ENCODE measurements at regions not wholly inside any gene's neighbourhood (a gene's known extent, or its start where the extent isn't known, plus 50 kb on each side); places are given as distances from the start of the nearest gene placed in this dataset.
A peak's percentile ranks its signal among the peaks of the same experiment; 100 is the strongest.

GRCh38 chr13:104779311-104779993, 1713.2 kb upstream of the SLC10A2 start:
- peak; percentile 60 for DNase-seq (ENCODE audit: low read depth, low spot score)

- peak; percentile 8 for DNase-seq (ENCODE audit: low read depth, low spot score)
Observed at GRCh38 chr13:104773775-104774174, 1707.6 kb upstream of the SLC10A2 start.

- no peak for DNase-seq (ENCODE audit: low read depth, low spot score)
Observed at GRCh38 chr13:104769545-104769944, 1703.3 kb upstream of the SLC10A2 start.

GRCh38 chr13:104766319-104766718, 1700.1 kb upstream of the SLC10A2 start:
- no peak for DNase-seq (ENCODE audit: low read depth, low spot score)

GRCh38 chr13:104764600-104764999, 1698.4 kb upstream of the SLC10A2 start:
- DNase-seq (ENCODE audit: low read depth, low spot score) = no peak

- DNase-seq (ENCODE audit: low read depth, low spot score) = no peak
Observed at GRCh38 chr13:104759069-104759468, 1692.9 kb upstream of the SLC10A2 start.

- DNase-seq (ENCODE audit: low read depth, low spot score) = no peak
Observed at GRCh38 chr13:104757712-104758111, 1691.5 kb upstream of the SLC10A2 start.

GRCh38 chr13:104750377-104750776, 1684.2 kb upstream of the SLC10A2 start:
- DNase-seq (ENCODE audit: low read depth, low spot score) = no peak

GRCh38 chr13:104740641-104741222, 1674.5 kb upstream of the SLC10A2 start:
- DNase-seq (ENCODE audit: low read depth, low spot score) = no peak

GRCh38 chr13:104737713-104738112, 1671.5 kb upstream of the SLC10A2 start:
- no peak for DNase-seq (ENCODE audit: low read depth, low spot score)

GRCh38 chr13:104733427-104733826, 1667.2 kb upstream of the SLC10A2 start:
- DNase-seq (ENCODE audit: low read depth, low spot score) = no peak

GRCh38 chr13:104715111-104715510, 1648.9 kb upstream of the SLC10A2 start:
- DNase-seq (ENCODE audit: low read depth, low spot score) = no peak

GRCh38 chr13:104705031-104705750, 1639.0 kb upstream of the SLC10A2 start:
- no peak for DNase-seq (ENCODE audit: low read depth, low spot score)

- DNase-seq (ENCODE audit: low read depth, low spot score) = no peak
Observed at GRCh38 chr13:104701591-104701990, 1635.4 kb upstream of the SLC10A2 start.

- no peak for DNase-seq (ENCODE audit: low read depth, low spot score)
Observed at GRCh38 chr13:104694397-104694796, 1628.2 kb upstream of the SLC10A2 start.

GRCh38 chr13:104693126-104693525, 1626.9 kb upstream of the SLC10A2 start:
- DNase-seq (ENCODE audit: low read depth, low spot score) = no peak

GRCh38 chr13:104691767-104692467, 1625.7 kb upstream of the SLC10A2 start:
- DNase-seq (ENCODE audit: low read depth, low spot score) = no peak

GRCh38 chr13:104686484-104686883, 1620.3 kb upstream of the SLC10A2 start:
- DNase-seq (ENCODE audit: low read depth, low spot score) = no peak

- no peak for DNase-seq (ENCODE audit: low read depth, low spot score)
Observed at GRCh38 chr13:104683789-104684188, 1617.6 kb upstream of the SLC10A2 start.

- DNase-seq (ENCODE audit: low read depth, low spot score) = no peak
Observed at GRCh38 chr13:104678161-104678560, 1611.9 kb upstream of the SLC10A2 start.

GRCh38 chr13:104671901-104672300, 1605.7 kb upstream of the SLC10A2 start:
- no peak for DNase-seq (ENCODE audit: low read depth, low spot score)

GRCh38 chr13:104657196-104657595, 1591.0 kb upstream of the SLC10A2 start:
- no peak for DNase-seq (ENCODE audit: low read depth, low spot score)

Data from brain pericyte (primary cell).